GM12878 (cell line): ENCODE measurements at regions not wholly inside any gene's neighbourhood (a gene's known extent, or its start where the extent isn't known, plus 50 kb on each side); places are given as distances from the start of the nearest gene placed in this dataset.

Source experiments
- ATAC-seq: fragments of 200-7000 bp; cut with Tn5 transposase; 3 replicates; pipeline ENCODE4 v1.9.1; 2020; ENCODE audit warnings: mild to moderate bottlenecking, moderate library complexity
- BruUV-seq: library from RNA; stranded (reverse); fragments of 400-500 nt; replicated peaks from 2 replicates; lab custom pipeline; 2021; lab: Mats Ljungman, UMichigan
- CTCF ChIA-PET: fragments of 300-600 bp; sonication (Branson Sonifier 250); formaldehyde crosslinking; extraction: SDS; loops from one replicate; lab custom pipeline; 2021; ENCODE audit warnings: inconsistent platforms; lab: Yijun Ruan, JAX
- POLR2A ChIA-PET: fragments of 350-600 bp; formaldehyde crosslinking; extraction: SDS; loops from one replicate; lab custom pipeline; 2021; ENCODE audit warnings: inconsistent platforms; lab: Charles Lee
- RAD21 ChIA-PET: fragments of 300-600 bp; sonication (Branson Sonifier 250); formaldehyde crosslinking; loops from one replicate; lab custom pipeline; 2023; ENCODE audit warnings: antibody characterized with exemption; ENCODE audit not compliant: unreplicated experiment; lab: Charles Lee
- SMC1A ChIA-PET: fragments of 300-600 bp; sonication (Branson Sonifier 250); formaldehyde crosslinking; loops from one replicate; lab custom pipeline; 2023; ENCODE audit not compliant: unreplicated experiment, uncharacterized antibody; lab: Charles Lee
- DNase-seq: peaks from one replicate; pipeline ENCODE4 v3.0.0-alpha.2; 2011; ENCODE audit warnings: low read depth, low spot score
- FAIRE-seq: peaks from 3 replicates; lab custom pipeline; 2011; peaks lifted over from hg19 to GRCh38; lab: Jason Lieb, UNC
- H2AFZ ChIP-seq: 2 replicates; pipeline ENCODE4 v1.6.0; 2011; ENCODE audit warnings: low read depth, low read length, control low read depth; ENCODE audit not compliant: control insufficient read depth
- H3K27ac ChIP-seq: 2 replicates; pipeline ENCODE4 v1.5.1; 2011; ENCODE audit warnings: control low read depth; ENCODE audit not compliant: control insufficient read depth, insufficient read depth
- H3K27me3 ChIP-seq, 2 experiments: replicated peaks in 1 of 2; 2 replicates each; pipeline versions ENCODE4 v1.6.0 to v1.6.1; 2011; ENCODE audit warnings: low read length in 1 of 2; ENCODE audit not compliant: control insufficient read depth in 2 of 2, insufficient read depth in 2 of 2
- H3K36me3 ChIP-seq, 2 experiments: 2 replicates each; pipeline ENCODE4 v1.5.1; 2011; ENCODE audit warnings: low read length in 1 of 2; ENCODE audit not compliant: control insufficient read depth in 2 of 2, insufficient read depth in 2 of 2
- H3K4me1 ChIP-seq: 2 replicates; pipeline ENCODE4 v1.6.1; 2011; ENCODE audit warnings: mild to moderate bottlenecking, low read length, moderate library complexity, mixed read lengths; ENCODE audit not compliant: control insufficient read depth, insufficient read depth
- H3K4me2 ChIP-seq: 2 replicates; pipeline ENCODE4 v1.6.0; 2011; ENCODE audit warnings: control low read depth; ENCODE audit not compliant: control insufficient read depth, insufficient read depth
- H3K4me3 ChIP-seq: fragments of 200-600 bp; sonication (generic); 2 replicates; pipeline ENCODE4 v1.5.1; 2016
- H3K79me2 ChIP-seq: 2 replicates; pipeline ENCODE4 v1.6.0; 2011; ENCODE audit warnings: low read length; ENCODE audit not compliant: control insufficient read depth, insufficient read depth
- H3K9ac ChIP-seq: 2 replicates; pipeline ENCODE4 v1.8.0; 2011; ENCODE audit warnings: low read length, control low read depth, mixed read lengths; ENCODE audit not compliant: control insufficient read depth, insufficient read depth
- H3K9me3 ChIP-seq: replicated peaks from 3 replicates; pipeline ENCODE4 v1.5.1; 2011; ENCODE audit warnings: mild to moderate bottlenecking, low read length; ENCODE audit not compliant: control insufficient read depth, insufficient read depth
- H4K20me1 ChIP-seq: 2 replicates; pipeline ENCODE4 v1.6.0; 2011; ENCODE audit not compliant: control insufficient read depth, insufficient read depth
- BHLHE40 ChIP-seq, 2 experiments: fragments of 450-650 bp in 1 of 2; IDR thresholded peaks; 2 replicates each; pipeline ENCODE4 v1.6.1; 2011 to 2017; ENCODE audit warnings: low read depth in 2 of 2, borderline replicate concordance in 1 of 2, improper control_type of control experiment in 1 of 2, low read length in 1 of 2, mild to moderate bottlenecking in 1 of 2
- CREM ChIP-seq: IDR thresholded peaks from 2 replicates; pipeline ENCODE4 v1.6.1; 2014; ENCODE audit warnings: antibody characterized with exemption, low read depth
- E2F4 ChIP-seq: IDR thresholded peaks from 2 replicates; pipeline ENCODE4 v1.6.1; 2012; ENCODE audit warnings: low read depth, low read length, improper control_type of control experiment
- E2F8 ChIP-seq: fragments of 450-650 bp; IDR thresholded peaks from 2 replicates; pipeline ENCODE4 v1.6.1; 2018; ENCODE audit warnings: mild to moderate bottlenecking, low read depth, moderate library complexity; ENCODE audit not compliant: partially characterized antibody
- FOXK2 ChIP-seq: fragments of 450-650 bp; IDR thresholded peaks from 2 replicates; pipeline ENCODE4 v1.6.1; 2017; ENCODE audit warnings: mild to moderate bottlenecking, moderate library complexity
- IRF4 ChIP-seq: IDR thresholded peaks from 2 replicates; pipeline ENCODE4 v1.6.1; 2011; ENCODE audit warnings: low read depth, low read length
- KLF5 ChIP-seq: fragments of 450-650 bp; IDR thresholded peaks from 2 replicates; pipeline ENCODE4 v1.6.1; 2014; ENCODE audit warnings: mild to moderate bottlenecking; ENCODE audit not compliant: partially characterized antibody
- REST ChIP-seq: IDR thresholded peaks from 2 replicates; pipeline ENCODE4 v1.6.1; 2012; ENCODE audit warnings: mild to moderate bottlenecking, low read depth, low read length
- SMAD1 ChIP-seq: fragments of 450-650 bp; IDR thresholded peaks from 2 replicates; pipeline ENCODE4 v1.6.1; 2018; ENCODE audit warnings: mild to moderate bottlenecking, low read depth; ENCODE audit not compliant: partially characterized antibody
- YY1 ChIP-seq: IDR thresholded peaks from 2 replicates; pipeline ENCODE4 v1.6.1; 2011; ENCODE audit warnings: low read depth, mild to moderate bottlenecking, low read length
- in situ Hi-C: fragments of 300-500 bp; cut with MboI; formaldehyde crosslinking; loops from 9 replicates; pipeline ENCODE4 v1.14.3; 2018; ENCODE audit warnings: mixed read lengths
- intact Hi-C: fragments of 100-400 bp; cut with micrococcal nuclease; formaldehyde crosslinking; loops from one replicate; pipeline ENCODE4 v1.14.2; 2022; ENCODE audit not compliant: unreplicated experiment

DNA sequence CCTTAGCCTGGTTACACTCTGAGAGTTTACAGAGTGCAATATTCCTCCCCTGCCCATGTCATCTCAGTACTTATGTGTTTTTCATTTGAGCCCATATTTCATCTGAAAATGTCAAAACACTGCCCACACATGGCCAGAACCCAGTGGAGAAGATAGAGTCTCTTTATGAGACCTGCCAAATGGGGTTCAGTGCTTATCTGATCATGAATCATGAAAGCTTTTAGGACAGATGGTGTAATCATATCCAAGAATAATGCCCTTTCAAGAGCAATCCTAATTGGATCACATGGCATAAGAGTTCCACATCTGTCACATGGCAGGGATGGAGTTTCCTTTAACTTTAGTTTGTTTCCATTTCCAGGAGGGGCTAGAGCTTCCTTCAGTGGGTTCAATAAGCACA is 77.2 kb upstream of the AGBL1 start:
- BruUV-seq = no TSS peak
- no peak for FAIRE-seq

More for the DNA sequence above, 77.2 kb upstream of the AGBL1 start:
- Histone ChIP-seq H4K20me1 (no peaks in the 10 kb centered on the region), H3K4me1 (no peaks in the 10 kb centered on the region), H3K27ac (no peak overlapping the region), H3K4me2 (no peak overlapping the region), H3K9me3 (no peaks in the 10 kb centered on the region), H3K36me3 (no peaks in the 10 kb centered on the region), H2AFZ (no peak overlapping the region), H3K9ac (no peak overlapping the region), H3K79me2 (no peaks in the 10 kb centered on the region), H3K27me3 (no peaks in the 10 kb centered on the region), H3K4me3 (no peak overlapping the region)
- no peak for TF ChIP-seq IRF4
- TF ChIP-seq E2F8 = no peak
- TF ChIP-seq BHLHE40 (IDR thresholded peaks at IDR 0.05; ENCODE audit: borderline replicate concordance in 1 of 2, low read depth in 2 of 2, low read length in 1 of 2) = no peak
- no peak for TF ChIP-seq FOXK2
- TF ChIP-seq REST = no peak
- no peak for TF ChIP-seq KLF5
- TF ChIP-seq YY1 = no peak
- TF ChIP-seq CREM = no peak
- TF ChIP-seq SMAD1 = no peak
- no peak for TF ChIP-seq E2F4
- ChIA-PET RAD21 (no interaction called here), SMC1A (no interaction called here), POLR2A (no interaction called here), CTCF (no interaction called here)
- intact Hi-C loops = no loop called here
- in situ Hi-C loops = no loop called here
- no peak for ATAC-seq
- no peak for DNase-seq
